T-cell (primary cell): ENCODE measurements at regions not wholly inside any gene's neighbourhood (a gene's known extent, or its start where the extent isn't known, plus 50 kb on each side); places are given as distances from the start of the nearest gene placed in this dataset.

Source experiments
- ATAC-seq, 4 experiments: fragments of 200-7000 bp in 3 of 4; fragments of 150-1000 bp in 1 of 4; cut with Tn5 transposase; replicated peaks in 1 of 4; 1 replicate in 3 of 4; 2 replicates in 1 of 4; pipeline ENCODE4 v1.10.0; 2021; ENCODE audit warnings: moderate library complexity in 3 of 4, mild to moderate bottlenecking in 2 of 4, moderate number of reproducible peaks in 1 of 4
- CTCF ChIA-PET, 2 donors: fragments of 300-600 bp; sonication (Branson Sonifier 250); formaldehyde crosslinking; loops; one replicate each; lab custom pipeline; 2022; ENCODE audit warnings: antibody characterized with exemption in 2 of 2; lab: Charles Lee
- POLR2A ChIA-PET, 2 donors: fragments of 300-600 bp; sonication (Branson Sonifier 250); formaldehyde crosslinking; loops; one replicate each; lab custom pipeline; 2022; ENCODE audit warnings: antibody characterized with exemption in 2 of 2; lab: Charles Lee
- DNase-seq, 35 experiments: peaks; one replicate each; pipeline versions ENCODE4 v3.0.0 to v3.0.0-alpha.2; 2013 to 2023
- H3K27ac ChIP-seq: one replicate; pipeline ENCODE4 v1.5.1; 2013; ENCODE audit warnings: low read length
- H3K27me3 ChIP-seq, 2 experiments: replicated peaks in 1 of 2; 1 replicate in 1 of 2; 2 replicates in 1 of 2; pipeline versions ENCODE4 v1.6.1 to v1.7.0; 2013; ENCODE audit warnings: low read length in 1 of 2, mixed read lengths in 1 of 2; ENCODE audit not compliant: control insufficient read depth in 2 of 2, insufficient read depth in 2 of 2; ENCODE audit errors: extremely low read depth in 1 of 2
- H3K36me3 ChIP-seq, 2 donors: 1 replicate in 1 of 2; 2 replicates in 1 of 2; pipeline versions ENCODE4 v1.6.1 to v1.7.0; 2013; ENCODE audit warnings: low read length in 1 of 2; ENCODE audit not compliant: control insufficient read depth in 2 of 2, insufficient read depth in 1 of 2; ENCODE audit errors: extremely low read depth in 1 of 2
- H3K4me1 ChIP-seq, 2 experiments: 1 replicate in 1 of 2; 2 replicates in 1 of 2; pipeline versions ENCODE4 v1.6.1 to v1.7.0; 2013; ENCODE audit warnings: low read length in 2 of 2, mixed read lengths in 1 of 2; ENCODE audit not compliant: insufficient read depth in 2 of 2, control insufficient read depth in 1 of 2; ENCODE audit errors: extremely low read depth in 1 of 2
- H3K4me3 ChIP-seq, 2 donors: 1 replicate in 1 of 2; 2 replicates in 1 of 2; pipeline versions ENCODE4 v1.5.1 to v1.7.0; 2013; ENCODE audit warnings: mild to moderate bottlenecking in 2 of 2, low read length in 1 of 2, moderate library complexity in 1 of 2; ENCODE audit not compliant: control insufficient read depth in 1 of 2; ENCODE audit errors: extremely low read depth in 1 of 2
- H3K9me3 ChIP-seq: 2 replicates; pipeline ENCODE4 v1.7.0; 2013
- H3K27ac Mint-ChIP-seq, 2 donors: one replicate each; pipeline ENCODE4 v1.8.0; 2020 to 2021; ENCODE audit warnings: mild to moderate bottlenecking in 2 of 2, mixed read lengths in 2 of 2
- H3K27me3 Mint-ChIP-seq, 2 donors: one replicate each; pipeline ENCODE4 v1.8.0; 2021 to 2022; ENCODE audit warnings: mixed read lengths in 2 of 2
- H3K36me3 Mint-ChIP-seq: one replicate; pipeline ENCODE4 v1.8.0; 2021; ENCODE audit warnings: mixed read lengths
- H3K4me1 Mint-ChIP-seq, 3 donors: one replicate each; pipeline ENCODE4 v1.8.0; 2020 to 2022; ENCODE audit warnings: mixed read lengths in 3 of 3, mild to moderate bottlenecking in 1 of 3
- H3K4me3 Mint-ChIP-seq, 3 donors: one replicate each; pipeline ENCODE4 v1.8.0; 2020 to 2022; ENCODE audit warnings: mild to moderate bottlenecking in 3 of 3, mixed read lengths in 3 of 3, moderate library complexity in 3 of 3
- H3K9me3 Mint-ChIP-seq, 3 donors: one replicate each; pipeline ENCODE4 v1.8.0; 2020 to 2022; ENCODE audit warnings: mixed read lengths in 3 of 3
- WGBS: methylation state at CpG from one replicate; pipeline ENCODE4 v1.1.5; 2013; ENCODE audit warnings: missing lambda C conversion rate; ENCODE audit not compliant: insufficient coverage; 5-methylcytosine and 5-hydroxymethylcytosine counted together

GRCh38 chr1:238350471-238350870, 459.7 kb upstream of the ZP4 start:
- Mint-ChIP-seq H3K27me3 (no peaks in the 10 kb centered on the region), H3K4me1 (no peaks in the 10 kb centered on the region), H3K36me3 (no peaks in the 10 kb centered on the region), H3K27ac (no peak overlapping the region), H3K9me3 (peaks cover 0 to 18% (median 7%) of the 10 kb centered on the region in 3 donors), H3K4me3 (no peak overlapping the region)
- WGBS: no CpG with 5 or more reads among the region's 2 CpGs
- ChIA-PET POLR2A (no interaction called here), CTCF (no interaction called here)
- Histone ChIP-seq H3K27me3 (no peaks in the 10 kb centered on the region), H3K4me3 (no peak overlapping the region), H3K36me3 (no peaks in the 10 kb centered on the region), H3K4me1 (no peaks in the 10 kb centered on the region), H3K27ac (no peak overlapping the region), H3K9me3 (no peaks in the 10 kb centered on the region)
- DNase-seq (no peak), ATAC-seq (no peak)

- Mint-ChIP-seq H3K9me3 (peaks cover 0 to 7% (median 5%) of the 10 kb centered on the region in 3 donors), H3K4me1 (no peaks in the 10 kb centered on the region), H3K4me3 (no peak overlapping the region), H3K27me3 (no peaks in the 10 kb centered on the region), H3K36me3 (no peaks in the 10 kb centered on the region), H3K27ac (no peak overlapping the region)
- ChIA-PET POLR2A (no interaction called here), CTCF (no interaction called here)
- WGBS: no CpG with 5 or more reads among the region's 1 CpG
- ATAC-seq: no peak
- Histone ChIP-seq H3K9me3 (no peaks in the 10 kb centered on the region), H3K27me3 (no peaks in the 10 kb centered on the region), H3K36me3 (no peaks in the 10 kb centered on the region), H3K4me1 (no peaks in the 10 kb centered on the region), H3K4me3 (no peak overlapping the region), H3K27ac (no peak overlapping the region)
- no peak for DNase-seq
Measured at GRCh38 chr1:238346340-238346739, 455.6 kb upstream of the ZP4 start.

GRCh38 chr1:238345837-238346236, 455.1 kb upstream of the ZP4 start:
- H3K9me3 Mint-ChIP-seq: peaks cover 0 to 7% (median 3%) of the 10 kb centered on the region in 3 donors
- H3K4me3 Mint-ChIP-seq: no peak overlapping the region
- no peak overlapping the region for H3K27ac ChIP-seq
- H3K4me1 Mint-ChIP-seq: no peaks in the 10 kb centered on the region
- H3K27me3 ChIP-seq: no peaks in the 10 kb centered on the region
- CTCF ChIA-PET: no interaction called here
- H3K9me3 ChIP-seq: no peaks in the 10 kb centered on the region
- H3K36me3 Mint-ChIP-seq: no peaks in the 10 kb centered on the region
- no peak overlapping the region for H3K4me3 ChIP-seq
- no peak for ATAC-seq
- no peak for DNase-seq
- no peak overlapping the region for H3K27ac Mint-ChIP-seq
- no peaks in the 10 kb centered on the region for H3K36me3 ChIP-seq
- no peaks in the 10 kb centered on the region for H3K27me3 Mint-ChIP-seq
- WGBS: no CpG with 5 or more reads among the region's 6 CpGs
- no peaks in the 10 kb centered on the region for H3K4me1 ChIP-seq
- POLR2A ChIA-PET: no interaction called here

- Mint-ChIP-seq H3K27ac (no peak overlapping the region), H3K4me3 (no peak overlapping the region), H3K4me1 (no peaks in the 10 kb centered on the region), H3K36me3 (no peaks in the 10 kb centered on the region), H3K27me3 (no peaks in the 10 kb centered on the region), H3K9me3 (peaks cover 4 to 16% (median 9%) of the 10 kb centered on the region in 3 donors)
- Histone ChIP-seq H3K4me1 (no peaks in the 10 kb centered on the region), H3K9me3 (no peaks in the 10 kb centered on the region), H3K27ac (no peak overlapping the region), H3K36me3 (no peaks in the 10 kb centered on the region), H3K4me3 (no peak overlapping the region), H3K27me3 (no peaks in the 10 kb centered on the region)
- ATAC-seq: no peak
- no CpG with 5 or more reads among the region's 3 CpGs for WGBS
- POLR2A ChIA-PET: no interaction called here
- DNase-seq: no peak
- CTCF ChIA-PET: no interaction called here
Measured at GRCh38 chr1:238343852-238344251, 453.1 kb upstream of the ZP4 start.

- H3K27me3 Mint-ChIP-seq: no peaks in the 10 kb centered on the region
- H3K9me3 Mint-ChIP-seq: peaks cover 10 to 22% (median 18%) of the 10 kb centered on the region in 3 donors
- H3K27ac Mint-ChIP-seq: no peak overlapping the region
- no peaks in the 10 kb centered on the region for H3K36me3 ChIP-seq
- POLR2A ChIA-PET: no interaction called here
- H3K4me1 Mint-ChIP-seq: no peaks in the 10 kb centered on the region
- no peaks in the 10 kb centered on the region for H3K9me3 ChIP-seq
- no peak overlapping the region for H3K4me3 Mint-ChIP-seq
- ATAC-seq: no peak
- DNase-seq: no peak
- CTCF ChIA-PET: no interaction called here
- no peaks in the 10 kb centered on the region for H3K36me3 Mint-ChIP-seq
- H3K4me3 ChIP-seq: no peak overlapping the region
- no peaks in the 10 kb centered on the region for H3K27me3 ChIP-seq
- no peaks in the 10 kb centered on the region for H3K4me1 ChIP-seq
- no CpG with 5 or more reads among the region's 2 CpGs for WGBS
- H3K27ac ChIP-seq: no peak overlapping the region
Measured at GRCh38 chr1:238341395-238341794, 450.7 kb upstream of the ZP4 start.

GRCh38 chr1:238340989-238341388, 450.3 kb upstream of the ZP4 start:
- Histone ChIP-seq H3K4me3 (no peak overlapping the region), H3K36me3 (no peaks in the 10 kb centered on the region), H3K4me1 (no peaks in the 10 kb centered on the region), H3K9me3 (no peaks in the 10 kb centered on the region), H3K27ac (no peak overlapping the region), H3K27me3 (no peaks in the 10 kb centered on the region)
- no peak for ATAC-seq
- CTCF ChIA-PET: no interaction called here
- no peak overlapping the region for H3K27ac Mint-ChIP-seq
- H3K4me1 Mint-ChIP-seq: no peaks in the 10 kb centered on the region
- H3K36me3 Mint-ChIP-seq: no peaks in the 10 kb centered on the region
- DNase-seq: no peak
- POLR2A ChIA-PET: no interaction called here
- no peaks in the 10 kb centered on the region for H3K27me3 Mint-ChIP-seq
- WGBS: 100% methylated on average over 3 of the region's 7 CpGs
- H3K9me3 Mint-ChIP-seq: peaks cover 10 to 24% (median 19%) of the 10 kb centered on the region in 3 donors
- H3K4me3 Mint-ChIP-seq: no peak overlapping the region

GRCh38 chr1:238336531-238336930, 445.8 kb upstream of the ZP4 start:
- ChIA-PET CTCF (no interaction called here), POLR2A (interaction anchor here in 1 of 2 donors (0.7 kb wide), 1 partner anchor 34 kb away, joined by 3 read pairs; no protein-coding TSS in a partner anchor)
- DNase-seq: no peak
- no peaks in the 10 kb centered on the region for H3K9me3 ChIP-seq
- no peaks in the 10 kb centered on the region for H3K27me3 Mint-ChIP-seq
- H3K9me3 Mint-ChIP-seq: peaks cover 11 to 20% (median 19%) of the 10 kb centered on the region in 3 donors
- no peaks in the 10 kb centered on the region for H3K4me1 ChIP-seq
- WGBS: 71% methylated on average over 4 of the region's 7 CpGs
- H3K36me3 ChIP-seq: no peaks in the 10 kb centered on the region
- no peak overlapping the region for H3K4me3 ChIP-seq
- H3K36me3 Mint-ChIP-seq: no peaks in the 10 kb centered on the region
- H3K4me1 Mint-ChIP-seq: no peaks in the 10 kb centered on the region
- H3K4me3 Mint-ChIP-seq: no peak overlapping the region
- H3K27ac ChIP-seq: no peak overlapping the region
- no peak for ATAC-seq
- no peak overlapping the region for H3K27ac Mint-ChIP-seq
- no peaks in the 10 kb centered on the region for H3K27me3 ChIP-seq
